ENCODE measurements at regions not wholly inside any gene's neighbourhood (a gene's known extent, or its start where the extent isn't known, plus 50 kb on each side); places are given as distances from the start of the nearest gene placed in this dataset.

DNA sequence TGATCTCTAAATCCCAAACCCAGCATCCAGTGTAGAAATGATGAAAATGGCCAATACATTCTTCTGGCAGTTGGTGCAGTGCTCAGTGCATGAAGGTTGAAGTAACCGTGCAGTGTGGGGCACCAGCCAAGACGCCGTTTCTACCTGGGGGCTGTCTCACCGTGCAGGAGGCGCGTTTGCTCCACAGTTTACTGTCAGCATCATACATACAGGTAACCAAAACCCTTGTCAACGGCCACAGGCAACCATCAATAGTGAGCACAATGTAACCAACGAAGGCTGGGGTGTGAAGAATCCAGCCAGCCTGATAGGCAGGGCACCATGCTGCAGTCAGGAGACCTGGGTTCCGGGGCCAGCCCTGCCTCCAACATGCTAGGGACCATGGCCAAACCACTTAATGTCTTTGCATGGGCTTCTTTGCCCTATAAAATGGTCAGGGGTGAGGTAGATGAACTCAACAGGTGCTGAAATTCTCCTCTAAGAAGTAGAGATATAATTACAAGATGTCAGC is 127.5 kb upstream of the ID2 start:
- no peaks in the 10 kb centered on the region for H3F3A ChIP-seq (ENCODE audit: low read depth)
- Mint-ChIP-seq H3K27me3 (ENCODE audit: insufficient read depth, low read depth) (peaks cover 4% of the 10 kb centered on the region), H3K36me3 (peaks cover 2% of the 10 kb centered on the region), H3K4me1 (peaks cover 12% of the 10 kb centered on the region), H3K9me3 (peaks cover 25% of the 10 kb centered on the region), H3K27ac (no peak overlapping the region), H3K4me3 (no peak overlapping the region)
- H3K27me3 ChIP-seq: no peaks in the 10 kb centered on the region
- DNase-seq (ENCODE audit: low spot score): no peak
- no peaks in the 10 kb centered on the region for H3K4me1 ChIP-seq
- no peaks in the 10 kb centered on the region for H3K36me3 ChIP-seq
- H3K79me2 ChIP-seq (ENCODE audit: low read depth): no peaks in the 10 kb centered on the region
- H3K9ac ChIP-seq: no peak overlapping the region
- H4K20me1 ChIP-seq (ENCODE audit: low read depth): no peaks in the 10 kb centered on the region
- no peaks in the 10 kb centered on the region for H3K9me3 ChIP-seq (ENCODE audit: low read depth)
- no peak overlapping the region for H3K4me3 ChIP-seq
- no peak overlapping the region for H3K27ac ChIP-seq
- no peak overlapping the region for H2AFZ ChIP-seq (replicated peaks)
- no peak overlapping the region for H3K4me2 ChIP-seq
- no peak for TF ChIP-seq EZH2 (IDR thresholded peaks at IDR 0.05)
- TF ChIP-seq, protein P1, sequence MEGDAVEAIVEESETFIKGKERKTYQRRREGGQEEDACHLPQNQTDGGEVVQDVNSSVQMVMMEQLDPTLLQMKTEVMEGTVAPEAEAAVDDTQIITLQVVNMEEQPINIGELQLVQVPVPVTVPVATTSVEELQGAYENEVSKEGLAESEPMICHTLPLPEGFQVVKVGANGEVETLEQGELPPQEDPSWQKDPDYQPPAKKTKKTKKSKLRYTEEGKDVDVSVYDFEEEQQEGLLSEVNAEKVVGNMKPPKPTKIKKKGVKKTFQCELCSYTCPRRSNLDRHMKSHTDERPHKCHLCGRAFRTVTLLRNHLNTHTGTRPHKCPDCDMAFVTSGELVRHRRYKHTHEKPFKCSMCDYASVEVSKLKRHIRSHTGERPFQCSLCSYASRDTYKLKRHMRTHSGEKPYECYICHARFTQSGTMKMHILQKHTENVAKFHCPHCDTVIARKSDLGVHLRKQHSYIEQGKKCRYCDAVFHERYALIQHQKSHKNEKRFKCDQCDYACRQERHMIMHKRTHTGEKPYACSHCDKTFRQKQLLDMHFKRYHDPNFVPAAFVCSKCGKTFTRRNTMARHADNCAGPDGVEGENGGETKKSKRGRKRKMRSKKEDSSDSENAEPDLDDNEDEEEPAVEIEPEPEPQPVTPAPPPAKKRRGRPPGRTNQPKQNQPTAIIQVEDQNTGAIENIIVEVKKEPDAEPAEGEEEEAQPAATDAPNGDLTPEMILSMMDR (IDR thresholded peaks at IDR 0.05): no peak
- no peak for TF ChIP-seq EZH2phosphoT487 (IDR thresholded peaks at IDR 0.05)

DNA sequence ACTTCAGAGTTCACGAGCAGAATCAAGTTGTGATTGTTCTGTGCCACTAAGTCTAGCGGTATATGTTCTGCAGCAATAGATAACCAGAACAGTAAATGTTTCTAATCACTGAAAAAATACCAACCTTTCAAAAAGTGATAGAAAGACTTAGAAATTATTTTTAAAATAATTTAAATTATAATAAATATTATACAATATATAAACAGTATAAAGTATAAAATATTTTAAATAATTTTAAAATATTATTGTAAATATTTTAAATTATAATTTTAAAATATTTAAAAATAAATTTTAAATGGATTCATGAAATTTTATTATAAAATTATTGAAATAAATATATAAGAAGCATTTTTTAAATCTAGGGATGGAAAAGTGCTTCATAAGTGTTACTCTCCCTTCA is 126.3 kb upstream of the ID2 start:
- H3K27ac ChIP-seq: no peak overlapping the region

DNA sequence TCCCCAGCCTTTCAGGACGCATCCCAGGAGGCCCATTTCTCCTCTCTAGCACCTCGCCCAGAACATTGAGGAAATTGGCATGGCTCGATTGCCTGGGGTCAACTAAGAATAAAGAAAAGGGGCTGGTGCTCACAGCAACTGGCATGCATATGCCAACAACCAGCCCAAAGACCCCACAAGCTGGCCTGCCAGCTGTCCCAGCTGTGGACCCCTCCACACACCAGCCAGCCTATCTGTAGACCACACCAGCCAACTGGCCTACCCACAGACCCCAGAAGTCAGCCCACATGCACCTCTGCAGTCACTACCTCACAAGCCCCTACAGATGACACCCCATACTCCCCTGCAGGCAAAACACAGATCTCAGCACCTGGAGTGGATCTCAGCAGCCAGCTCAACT is 123.8 kb upstream of the ID2 start:
- Histone ChIP-seq H3K27me3 (no peaks in the 10 kb centered on the region), H3K4me1 (no peaks in the 10 kb centered on the region), H3K79me2 (ENCODE audit: low read depth) (no peaks in the 10 kb centered on the region), H3K9me3 (ENCODE audit: low read depth) (peaks cover 4% of the 10 kb centered on the region), H2AFZ (replicated peaks) (no peak overlapping the region), H3K9ac (no peak overlapping the region), H3K4me3 (no peak overlapping the region), H3K4me2 (no peak overlapping the region), H3F3A (ENCODE audit: low read depth) (no peaks in the 10 kb centered on the region), H3K27ac (no peak overlapping the region), H4K20me1 (ENCODE audit: low read depth) (no peaks in the 10 kb centered on the region), H3K36me3 (no peaks in the 10 kb centered on the region)
- peaks cover 4% of the 10 kb centered on the region for H3K36me3 Mint-ChIP-seq
- H3K27ac Mint-ChIP-seq: no peak overlapping the region
- peaks cover 46% of the 10 kb centered on the region for H3K9me3 Mint-ChIP-seq
- H3K4me3 Mint-ChIP-seq: no peak overlapping the region
- DNase-seq (ENCODE audit: low spot score): no peak
- TF ChIP-seq EZH2phosphoT487 (IDR thresholded peaks at IDR 0.05) (no peak), EZH2 (IDR thresholded peaks at IDR 0.05) (no peak)
- TF ChIP-seq, protein P1 (IDR thresholded peaks at IDR 0.05): no peak
- peaks cover under 1% of the 10 kb centered on the region for H3K27me3 Mint-ChIP-seq (ENCODE audit: insufficient read depth, low read depth)
- H3K4me1 Mint-ChIP-seq: no peaks in the 10 kb centered on the region

More for the DNA sequence above, 126.3 kb upstream of the ID2 start:
- H2AFZ ChIP-seq (replicated peaks): no peak overlapping the region
- H3F3A ChIP-seq (ENCODE audit: low read depth): no peaks in the 10 kb centered on the region
- TF ChIP-seq, protein P1 (IDR thresholded peaks at IDR 0.05): no peak
- TF ChIP-seq EZH2phosphoT487 (IDR thresholded peaks at IDR 0.05) (no peak), EZH2 (IDR thresholded peaks at IDR 0.05) (no peak)
- H3K27me3 ChIP-seq: no peaks in the 10 kb centered on the region
- no peak overlapping the region for H3K4me3 Mint-ChIP-seq
- H3K9me3 ChIP-seq (ENCODE audit: low read depth): peaks cover 4% of the 10 kb centered on the region
- no peak overlapping the region for H3K4me3 ChIP-seq
- H3K79me2 ChIP-seq (ENCODE audit: low read depth): no peaks in the 10 kb centered on the region
- no peaks in the 10 kb centered on the region for H4K20me1 ChIP-seq (ENCODE audit: low read depth)
- H3K27ac Mint-ChIP-seq: no peak overlapping the region
- H3K27me3 Mint-ChIP-seq (ENCODE audit: insufficient read depth, low read depth): peaks cover 4% of the 10 kb centered on the region
- H3K36me3 Mint-ChIP-seq: peaks cover 2% of the 10 kb centered on the region
- peaks cover 31% of the 10 kb centered on the region for H3K9me3 Mint-ChIP-seq
- no peaks in the 10 kb centered on the region for H3K36me3 ChIP-seq
- DNase-seq (ENCODE audit: low spot score): no peak
- H3K4me1 Mint-ChIP-seq: peaks cover 12% of the 10 kb centered on the region
- H3K4me2 ChIP-seq: no peak overlapping the region
- no peak overlapping the region for H3K9ac ChIP-seq
- H3K4me1 ChIP-seq: no peaks in the 10 kb centered on the region
